ENCODE measurements at regions not wholly inside any gene's neighbourhood (a gene's known extent, or its start where the extent isn't known, plus 50 kb on each side); places are given as distances from the start of the nearest gene placed in this dataset.
"Not testable (repeated sequence)": the region's sequence is repeated elsewhere in the genome, so short reads cannot be mapped to it uniquely, and the experiment has no call there.

DNA sequence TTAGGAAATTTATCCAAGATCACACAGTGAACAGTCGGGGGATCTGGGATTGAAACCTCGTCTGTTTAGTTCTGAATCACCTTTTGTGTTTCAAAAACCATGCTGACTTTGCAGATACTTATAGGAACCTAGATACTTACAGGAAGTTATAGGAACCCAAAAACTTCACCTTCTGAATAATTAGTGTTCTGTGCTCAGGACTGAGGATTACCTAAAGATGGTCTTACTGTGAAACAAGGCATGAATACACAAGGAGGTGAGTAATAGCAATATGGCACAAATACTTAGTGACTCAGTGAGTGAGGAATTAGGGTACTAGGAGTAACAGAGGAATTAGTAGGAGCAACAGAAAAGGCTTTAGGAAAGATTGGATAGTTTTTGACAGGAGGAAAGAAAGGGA, 145.5 kb downstream of the LRATD1 start:
- H3K79me2 ChIP-seq (ENCODE audit: control insufficient read depth, insufficient read depth, low read length): no peaks in the 10 kb centered on the region
- DNase-seq (ENCODE audit: low read depth in 2 of 2): peak; percentile 26 to 89

DNA sequence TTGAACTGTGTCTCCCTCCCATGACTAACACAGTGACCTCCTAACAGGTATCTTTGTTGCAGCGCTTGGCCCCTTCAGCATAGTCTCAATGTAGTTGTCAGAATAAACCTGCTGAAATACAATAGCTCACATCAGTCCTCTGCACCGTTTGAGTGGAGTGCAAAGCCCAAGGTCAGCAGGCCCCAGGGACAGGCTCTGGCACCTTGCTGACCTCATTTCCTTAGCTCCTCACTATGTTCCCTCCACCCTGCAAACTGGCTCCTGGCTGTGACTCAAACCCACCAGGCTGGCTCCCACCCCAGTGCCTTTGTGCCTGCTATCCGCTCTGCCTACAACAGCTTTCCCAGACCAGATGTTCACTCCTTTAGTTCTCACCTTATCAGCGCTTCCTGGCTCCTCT, 146.7 kb downstream of the LRATD1 start:
- H3K79me2 ChIP-seq (ENCODE audit: control insufficient read depth, insufficient read depth, low read length): no peaks in the 10 kb centered on the region

More for the DNA sequence above, 145.5 kb downstream of the LRATD1 start:
- Histone ChIP-seq H3K4me1 (ENCODE audit: control insufficient read depth, extremely low read depth, insufficient read depth, low read length) (no peaks in the 10 kb centered on the region), H3K4me2 (ENCODE audit: extremely low read depth, insufficient read depth, low read length) (peak overlapping the region; percentile 13), H2AFZ (ENCODE audit: low read length) (no peak overlapping the region), H3K9me3 (ENCODE audit: control insufficient read depth, insufficient read depth, low read depth, low read length) (no peaks in the 10 kb centered on the region), H3K27ac (ENCODE audit: insufficient read depth, low read length) (no peak overlapping the region), H3K36me3 (ENCODE audit: control insufficient read depth, insufficient read depth, low read length) (no peaks in the 10 kb centered on the region), H4K20me1 (ENCODE audit: control insufficient read depth, extremely low read depth, insufficient read depth, low read length) (no peaks in the 10 kb centered on the region), H3K27me3 (ENCODE audit: control insufficient read depth, insufficient read depth, low read length) (no peaks in the 10 kb centered on the region), H3K4me3 (replicated peaks in 1 of 4; ENCODE audit: control extremely low read depth in 1 of 4, insufficient read depth in 1 of 4, low read depth in 3 of 4, low read length in 4 of 4) (no peak overlapping the region), H3K9ac (ENCODE audit: insufficient read depth, low read length) (no peak overlapping the region)
- TF ChIP-seq, protein P1, sequence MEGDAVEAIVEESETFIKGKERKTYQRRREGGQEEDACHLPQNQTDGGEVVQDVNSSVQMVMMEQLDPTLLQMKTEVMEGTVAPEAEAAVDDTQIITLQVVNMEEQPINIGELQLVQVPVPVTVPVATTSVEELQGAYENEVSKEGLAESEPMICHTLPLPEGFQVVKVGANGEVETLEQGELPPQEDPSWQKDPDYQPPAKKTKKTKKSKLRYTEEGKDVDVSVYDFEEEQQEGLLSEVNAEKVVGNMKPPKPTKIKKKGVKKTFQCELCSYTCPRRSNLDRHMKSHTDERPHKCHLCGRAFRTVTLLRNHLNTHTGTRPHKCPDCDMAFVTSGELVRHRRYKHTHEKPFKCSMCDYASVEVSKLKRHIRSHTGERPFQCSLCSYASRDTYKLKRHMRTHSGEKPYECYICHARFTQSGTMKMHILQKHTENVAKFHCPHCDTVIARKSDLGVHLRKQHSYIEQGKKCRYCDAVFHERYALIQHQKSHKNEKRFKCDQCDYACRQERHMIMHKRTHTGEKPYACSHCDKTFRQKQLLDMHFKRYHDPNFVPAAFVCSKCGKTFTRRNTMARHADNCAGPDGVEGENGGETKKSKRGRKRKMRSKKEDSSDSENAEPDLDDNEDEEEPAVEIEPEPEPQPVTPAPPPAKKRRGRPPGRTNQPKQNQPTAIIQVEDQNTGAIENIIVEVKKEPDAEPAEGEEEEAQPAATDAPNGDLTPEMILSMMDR (conservative IDR thresholded peaks at IDR 0.05 in 1 of 2, IDR thresholded peaks at IDR 0.05 in 1 of 2; ENCODE audit: low read depth in 1 of 2, low read length in 2 of 2): no peak
- no peak for TF ChIP-seq EZH2 (IDR thresholded peaks at IDR 0.05; ENCODE audit: low read length, missing control alignments)

DNA sequence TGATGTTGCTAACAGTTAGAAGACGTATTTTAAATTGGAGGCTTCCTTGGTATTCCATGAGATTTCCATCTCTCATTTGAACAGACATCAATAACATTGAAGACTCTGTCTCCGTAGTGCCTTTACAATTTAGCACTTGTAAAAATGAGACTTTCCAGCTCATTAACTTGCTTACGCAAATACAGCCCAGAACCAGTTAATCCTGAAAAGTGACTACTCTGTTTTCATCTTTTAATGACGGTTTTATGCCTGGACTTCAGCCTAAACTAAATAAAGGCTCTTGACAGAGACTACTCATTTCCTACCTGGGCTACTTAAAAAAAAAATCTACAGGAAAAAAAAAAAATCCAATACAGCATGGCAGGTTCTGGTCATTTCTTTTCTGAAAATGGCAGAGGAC, 148.6 kb downstream of the LRATD1 start:
- Histone ChIP-seq H3K27me3 (ENCODE audit: control insufficient read depth, insufficient read depth, low read length) (no peaks in the 10 kb centered on the region), H3K9me3 (ENCODE audit: control insufficient read depth, insufficient read depth, low read depth, low read length) (no peaks in the 10 kb centered on the region), H3K4me2 (ENCODE audit: extremely low read depth, insufficient read depth, low read length) (no peak overlapping the region), H3K9ac (ENCODE audit: insufficient read depth, low read length) (no peak overlapping the region), H3K27ac (ENCODE audit: insufficient read depth, low read length) (no peak overlapping the region), H3K36me3 (ENCODE audit: control insufficient read depth, insufficient read depth, low read length) (no peaks in the 10 kb centered on the region), H3K79me2 (ENCODE audit: control insufficient read depth, insufficient read depth, low read length) (no peaks in the 10 kb centered on the region), H2AFZ (ENCODE audit: low read length) (no peak overlapping the region), H3K4me1 (ENCODE audit: control insufficient read depth, extremely low read depth, insufficient read depth, low read length) (no peaks in the 10 kb centered on the region), H4K20me1 (ENCODE audit: control insufficient read depth, extremely low read depth, insufficient read depth, low read length) (no peaks in the 10 kb centered on the region), H3K4me3 (replicated peaks in 1 of 4; ENCODE audit: control extremely low read depth in 1 of 4, insufficient read depth in 1 of 4, low read depth in 3 of 4, low read length in 4 of 4) (no peak overlapping the region)
- TF ChIP-seq, protein P1 (conservative IDR thresholded peaks at IDR 0.05 in 1 of 2, IDR thresholded peaks at IDR 0.05 in 1 of 2; ENCODE audit: low read depth in 1 of 2, low read length in 2 of 2): no peak
- TF ChIP-seq EZH2 (IDR thresholded peaks at IDR 0.05; ENCODE audit: low read length, missing control alignments): no peak
- DNase-seq (ENCODE audit: low read depth in 2 of 2): no peak

More for the DNA sequence above, 146.7 kb downstream of the LRATD1 start:
- Histone ChIP-seq H3K9ac (ENCODE audit: insufficient read depth, low read length) (no peak overlapping the region), H3K4me2 (ENCODE audit: extremely low read depth, insufficient read depth, low read length) (no peak overlapping the region), H3K36me3 (ENCODE audit: control insufficient read depth, insufficient read depth, low read length) (no peaks in the 10 kb centered on the region), H3K4me1 (ENCODE audit: control insufficient read depth, extremely low read depth, insufficient read depth, low read length) (no peaks in the 10 kb centered on the region), H3K4me3 (replicated peaks in 1 of 4; ENCODE audit: control extremely low read depth in 1 of 4, insufficient read depth in 1 of 4, low read depth in 3 of 4, low read length in 4 of 4) (no peak overlapping the region), H4K20me1 (ENCODE audit: control insufficient read depth, extremely low read depth, insufficient read depth, low read length) (no peaks in the 10 kb centered on the region), H2AFZ (ENCODE audit: low read length) (no peak overlapping the region), H3K9me3 (ENCODE audit: control insufficient read depth, insufficient read depth, low read depth, low read length) (no peaks in the 10 kb centered on the region), H3K27me3 (ENCODE audit: control insufficient read depth, insufficient read depth, low read length) (no peaks in the 10 kb centered on the region), H3K27ac (ENCODE audit: insufficient read depth, low read length) (no peak overlapping the region)
- DNase-seq (ENCODE audit: low read depth in 2 of 2): peak in 1 of 2 donors; percentile 27
- no peak for TF ChIP-seq EZH2 (IDR thresholded peaks at IDR 0.05; ENCODE audit: low read length, missing control alignments)
- TF ChIP-seq, protein P1 (conservative IDR thresholded peaks at IDR 0.05 in 1 of 2, IDR thresholded peaks at IDR 0.05 in 1 of 2; ENCODE audit: low read depth in 1 of 2, low read length in 2 of 2): no peak

DNA sequence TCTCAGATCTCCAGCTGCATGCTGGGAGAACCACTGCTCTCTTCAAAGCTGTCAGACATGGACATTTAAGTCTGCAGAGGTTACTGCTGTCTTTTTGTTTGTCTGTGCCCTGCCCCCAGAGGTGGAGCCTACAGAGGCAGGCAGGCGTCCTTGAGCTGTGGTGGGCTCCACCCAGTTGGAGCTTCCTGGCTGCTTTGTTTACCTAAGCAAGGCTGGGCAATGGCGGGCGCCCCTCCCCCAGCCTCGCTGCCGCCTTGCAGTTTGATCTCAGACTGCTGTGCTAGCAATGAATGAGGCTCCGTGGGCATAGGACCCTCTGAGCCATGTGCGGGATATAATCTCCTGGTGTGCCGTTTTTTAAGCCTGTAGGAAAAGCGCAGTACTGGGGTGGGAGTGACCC, 156.3 kb downstream of the LRATD1 start:
- not testable (repeated sequence) for H4K20me1 ChIP-seq (ENCODE audit: control insufficient read depth, extremely low read depth, insufficient read depth, low read length); H3K4me2 ChIP-seq (ENCODE audit: extremely low read depth, insufficient read depth, low read length); H3K36me3 ChIP-seq (ENCODE audit: control insufficient read depth, insufficient read depth, low read length); H3K79me2 ChIP-seq (ENCODE audit: control insufficient read depth, insufficient read depth, low read length); H3K27me3 ChIP-seq (ENCODE audit: control insufficient read depth, insufficient read depth, low read length); H3K9ac ChIP-seq (ENCODE audit: insufficient read depth, low read length); H3K9me3 ChIP-seq (ENCODE audit: control insufficient read depth, insufficient read depth, low read depth, low read length); H3K4me3 ChIP-seq (replicated peaks in 1 of 4; ENCODE audit: control extremely low read depth in 1 of 4, insufficient read depth in 1 of 4, low read depth in 3 of 4, low read length in 4 of 4); DNase-seq (ENCODE audit: low read depth in 2 of 2); H2AFZ ChIP-seq (ENCODE audit: low read length); H3K27ac ChIP-seq (ENCODE audit: insufficient read depth, low read length); H3K4me1 ChIP-seq (ENCODE audit: control insufficient read depth, extremely low read depth, insufficient read depth, low read length)
